OCI-LY1 (cell line): ENCODE measurements at regions not wholly inside any gene's neighbourhood (a gene's known extent, or its start where the extent isn't known, plus 50 kb on each side); places are given as distances from the start of the nearest gene placed in this dataset.

Experiments used
- EZH2 ChIP-seq: fragments of 200-600 bp; sonication (generic), shearing (Covaris generic); IDR thresholded peaks from 2 replicates; pipeline ENCODE4 v1.8.0; 2017; ENCODE audit warnings: borderline replicate concordance, mixed run types, mild to moderate bottlenecking, antibody characterized with exemption, low read length, moderate library complexity, mixed read lengths
- TF ChIP-seq, protein P1 (sequence below): fragments of 200-600 bp; sonication (generic), shearing (Covaris generic); IDR thresholded peaks from 2 replicates; pipeline ENCODE4 v1.5.1; 2017; ENCODE audit warnings: mild to moderate bottlenecking, antibody characterized with exemption, low read length, moderate library complexity, mixed read lengths

DNA sequence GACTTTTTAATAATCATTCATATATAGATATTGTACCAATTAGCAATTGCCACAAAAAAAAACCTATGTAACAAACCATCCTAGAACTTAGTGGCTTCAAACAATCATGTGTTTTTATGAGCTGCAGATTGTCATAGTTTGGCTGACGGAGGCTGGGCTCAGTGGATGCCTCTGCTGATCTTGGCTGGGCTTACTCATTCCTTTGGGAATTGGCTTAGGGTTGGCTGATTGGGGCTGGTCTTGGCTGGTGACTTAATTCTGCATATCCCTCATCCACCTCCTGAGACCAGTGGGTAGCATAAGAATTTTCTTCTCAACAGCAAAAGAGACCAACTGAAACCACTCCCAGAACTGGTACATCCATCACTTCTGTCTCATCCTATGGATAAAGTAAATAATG, 57.9 kb upstream of the PHF21B start:
- TF ChIP-seq, protein P1, sequence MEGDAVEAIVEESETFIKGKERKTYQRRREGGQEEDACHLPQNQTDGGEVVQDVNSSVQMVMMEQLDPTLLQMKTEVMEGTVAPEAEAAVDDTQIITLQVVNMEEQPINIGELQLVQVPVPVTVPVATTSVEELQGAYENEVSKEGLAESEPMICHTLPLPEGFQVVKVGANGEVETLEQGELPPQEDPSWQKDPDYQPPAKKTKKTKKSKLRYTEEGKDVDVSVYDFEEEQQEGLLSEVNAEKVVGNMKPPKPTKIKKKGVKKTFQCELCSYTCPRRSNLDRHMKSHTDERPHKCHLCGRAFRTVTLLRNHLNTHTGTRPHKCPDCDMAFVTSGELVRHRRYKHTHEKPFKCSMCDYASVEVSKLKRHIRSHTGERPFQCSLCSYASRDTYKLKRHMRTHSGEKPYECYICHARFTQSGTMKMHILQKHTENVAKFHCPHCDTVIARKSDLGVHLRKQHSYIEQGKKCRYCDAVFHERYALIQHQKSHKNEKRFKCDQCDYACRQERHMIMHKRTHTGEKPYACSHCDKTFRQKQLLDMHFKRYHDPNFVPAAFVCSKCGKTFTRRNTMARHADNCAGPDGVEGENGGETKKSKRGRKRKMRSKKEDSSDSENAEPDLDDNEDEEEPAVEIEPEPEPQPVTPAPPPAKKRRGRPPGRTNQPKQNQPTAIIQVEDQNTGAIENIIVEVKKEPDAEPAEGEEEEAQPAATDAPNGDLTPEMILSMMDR = no peak
- no peak for TF ChIP-seq EZH2
